Uterus (tissue), 3 donors: ENCODE measurements at regions not wholly inside any gene's neighbourhood (a gene's known extent, or its start where the extent isn't known, plus 50 kb on each side); places are given as distances from the start of the nearest gene placed in this dataset.

Source experiments
- DNase-seq, 2 donors: peaks; one replicate each; pipeline ENCODE4 v3.0.0-alpha.2; 2019 to 2020
- H3K27ac ChIP-seq, 2 donors: fragments of 200-600 bp; sonication (generic); 1 replicate in 1 of 2; 2 replicates in 1 of 2; pipeline ENCODE4 v1.5.1; 2016 to 2018
- H3K27me3 ChIP-seq, 2 donors: fragments of 200-600 bp; sonication (generic); one replicate each; pipeline ENCODE4 v1.5.1; 2018 to 2019; ENCODE audit warnings: control low read depth in 1 of 2
- H3K36me3 ChIP-seq, 2 donors: fragments of 200-600 bp; sonication (generic); one replicate each; pipeline ENCODE4 v1.5.1; 2019; ENCODE audit warnings: control low read depth in 1 of 2
- H3K4me1 ChIP-seq, 2 donors: fragments of 200-600 bp; sonication (generic); one replicate each; pipeline ENCODE4 v1.5.1; 2018 to 2019; ENCODE audit warnings: control low read depth in 1 of 2
- H3K4me3 ChIP-seq, 2 donors: fragments of 200-600 bp; sonication (generic); 1 replicate in 1 of 2; 2 replicates in 1 of 2; pipeline ENCODE4 v1.5.1; 2018 to 2019; ENCODE audit warnings: mild to moderate bottlenecking in 1 of 2
- H3K9me3 ChIP-seq, 2 donors: fragments of 200-600 bp; sonication (generic); one replicate each; pipeline ENCODE4 v1.5.1; 2019; ENCODE audit warnings: control low read depth in 1 of 2
- CTCF ChIP-seq, 4 experiments: fragments of 200-600 bp in 2 of 4; fragments of 450-650 bp in 2 of 4; sonication (generic) in 2 of 4; IDR thresholded peaks; one replicate each; pipeline ENCODE4 v1.5.1; 2016 to 2019; ENCODE audit warnings: antibody characterized with exemption in 4 of 4, mild to moderate bottlenecking in 2 of 4, moderate library complexity in 1 of 4
- POLR2A ChIP-seq, 2 donors: fragments of 450-650 bp; IDR thresholded peaks; one replicate each; pipeline ENCODE4 v1.6.1; 2016; ENCODE audit warnings: antibody characterized with exemption in 2 of 2, mild to moderate bottlenecking in 1 of 2, moderate library complexity in 1 of 2
- intact Hi-C: fragments of 100-400 bp; cut with DNase I; formaldehyde crosslinking; loops from one replicate; pipeline ENCODE4 v1.15.1; 2023; ENCODE audit warnings: low total_unique reads
- donor health status: DM: yes; HTN: yes; CAD: no.

GRCh38 chr1:113320972-113321680, 69.2 kb upstream of the MAGI3 start:
- H3K36me3 ChIP-seq: no peaks in the 10 kb centered on the region
- H3K27ac ChIP-seq: no peak overlapping the region
- no peak overlapping the region for H3K4me3 ChIP-seq
- H3K9me3 ChIP-seq: no peaks in the 10 kb centered on the region
- no peak for TF ChIP-seq POLR2A (IDR thresholded peaks at IDR 0.05)
- no peak for TF ChIP-seq CTCF (IDR thresholded peaks at IDR 0.05)
- no peaks in the 10 kb centered on the region for H3K27me3 ChIP-seq
- H3K4me1 ChIP-seq: no peaks in the 10 kb centered on the region
- no peak for DNase-seq
- intact Hi-C loops: no loop called here

GRCh38 chr1:113321771-113322387, 68.4 kb upstream of the MAGI3 start:
- Histone ChIP-seq H3K4me3 (no peak overlapping the region), H3K9me3 (no peaks in the 10 kb centered on the region), H3K36me3 (no peaks in the 10 kb centered on the region), H3K27ac (no peak overlapping the region), H3K27me3 (no peaks in the 10 kb centered on the region), H3K4me1 (no peaks in the 10 kb centered on the region)
- TF ChIP-seq CTCF (IDR thresholded peaks at IDR 0.05) (no peak), POLR2A (IDR thresholded peaks at IDR 0.05) (no peak)
- intact Hi-C loops: no loop called here
- no peak for DNase-seq

GRCh38 chr1:113322439-113322838, 67.9 kb upstream of the MAGI3 start:
- Histone ChIP-seq H3K4me1 (no peaks in the 10 kb centered on the region), H3K27me3 (no peaks in the 10 kb centered on the region), H3K4me3 (no peak overlapping the region), H3K9me3 (no peaks in the 10 kb centered on the region), H3K27ac (no peak overlapping the region), H3K36me3 (no peaks in the 10 kb centered on the region)
- TF ChIP-seq CTCF (IDR thresholded peaks at IDR 0.05): no peak
- DNase-seq: no peak
- intact Hi-C loops: no loop called here

- Histone ChIP-seq H3K27ac (no peak overlapping the region), H3K4me3 (no peak overlapping the region), H3K9me3 (no peaks in the 10 kb centered on the region), H3K27me3 (no peaks in the 10 kb centered on the region), H3K36me3 (no peaks in the 10 kb centered on the region), H3K4me1 (no peaks in the 10 kb centered on the region)
- DNase-seq: no peak
- TF ChIP-seq CTCF (IDR thresholded peaks at IDR 0.05) (no peak), POLR2A (IDR thresholded peaks at IDR 0.05) (no peak)
- intact Hi-C loops: no loop called here
These were observed 65.3 kb upstream of the MAGI3 start for GRCh38 chr1:113325022-113325421.

- Histone ChIP-seq H3K27ac (no peak overlapping the region), H3K4me3 (no peak overlapping the region), H3K36me3 (no peaks in the 10 kb centered on the region), H3K9me3 (no peaks in the 10 kb centered on the region), H3K4me1 (no peaks in the 10 kb centered on the region), H3K27me3 (no peaks in the 10 kb centered on the region)
- no peak for DNase-seq
- TF ChIP-seq CTCF (IDR thresholded peaks at IDR 0.05) (no peak), POLR2A (IDR thresholded peaks at IDR 0.05) (no peak)
- intact Hi-C loops: no loop called here
These were observed 63.3 kb upstream of the MAGI3 start for GRCh38 chr1:113326976-113327375.
